ENCODE measurements at regions not wholly inside any gene's neighbourhood (a gene's known extent, or its start where the extent isn't known, plus 50 kb on each side); places are given as distances from the start of the nearest gene placed in this dataset.

GRCh38 chr13:61779456-61779855, 363.8 kb upstream of the PCDH20 start:
- TF ChIP-seq CTCF (IDR thresholded peaks at IDR 0.05), result no peak

- TF ChIP-seq CTCF (IDR thresholded peaks at IDR 0.05), result no peak
Measured at GRCh38 chr13:61778531-61778930, 362.9 kb upstream of the PCDH20 start.

- TF ChIP-seq CTCF (IDR thresholded peaks at IDR 0.05), result no peak
Measured at GRCh38 chr13:61777899-61778298, 362.2 kb upstream of the PCDH20 start.

- TF ChIP-seq CTCF (IDR thresholded peaks at IDR 0.05), result no peak
Measured at GRCh38 chr13:61777271-61777670, 361.6 kb upstream of the PCDH20 start.

- TF ChIP-seq CTCF (IDR thresholded peaks at IDR 0.05), result no peak
Measured at GRCh38 chr13:61774903-61775302, 359.3 kb upstream of the PCDH20 start.

GRCh38 chr13:61770681-61771080, 355.0 kb upstream of the PCDH20 start:
- TF ChIP-seq CTCF (IDR thresholded peaks at IDR 0.05), result no peak

- TF ChIP-seq CTCF (IDR thresholded peaks at IDR 0.05), result no peak
Measured at GRCh38 chr13:61768175-61768574, 352.5 kb upstream of the PCDH20 start.

- no peak for TF ChIP-seq CTCF (IDR thresholded peaks at IDR 0.05)
Measured at GRCh38 chr13:61766667-61767058, 351.0 kb upstream of the PCDH20 start.

Data from LNCAP (cell line).